ENCODE measurements at regions not wholly inside any gene's neighbourhood (a gene's known extent, or its start where the extent isn't known, plus 50 kb on each side); places are given as distances from the start of the nearest gene placed in this dataset.

DNA sequence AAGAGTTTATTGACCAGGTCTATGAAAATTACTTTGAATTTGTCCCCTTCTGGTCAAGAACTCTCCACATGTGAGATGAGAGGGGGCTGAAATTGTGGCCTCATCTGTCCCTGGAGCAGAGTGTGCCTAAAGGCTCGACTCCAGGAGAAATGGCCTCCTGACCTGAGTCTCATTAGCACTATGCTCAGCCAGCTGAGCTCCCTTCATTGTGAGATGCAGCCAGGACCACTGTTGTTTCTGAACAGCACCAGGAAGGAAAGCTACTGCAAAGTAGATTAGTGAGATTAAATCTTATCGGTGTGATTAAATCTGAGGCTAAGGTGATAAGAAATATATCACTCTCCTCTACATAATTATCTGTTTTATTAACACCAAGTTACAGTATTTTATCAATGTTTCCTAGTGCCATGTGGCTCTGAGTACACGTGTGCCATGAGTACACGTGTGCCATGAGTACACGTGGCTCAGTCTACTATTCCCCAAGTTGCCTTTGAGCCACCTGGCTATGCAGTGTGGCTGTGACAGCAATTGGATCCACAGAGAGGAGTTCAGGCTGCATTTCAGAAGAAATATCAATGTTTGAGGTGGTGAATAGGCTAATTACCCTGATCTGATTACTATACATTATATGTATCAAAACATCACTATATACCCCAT, 126.9 kb downstream of the IPMK start:
- no peak overlapping the region for H3K27ac Mint-ChIP-seq
- DNase-seq (ENCODE audit: low spot score) (no peak), ATAC-seq (no peak)
- Histone ChIP-seq H2AFZ (no peak overlapping the region), H3K9me2 (ENCODE audit: insufficient read depth) (peaks cover 3% of the 10 kb centered on the region; the same call in 1 of the 2 replicates), H3K4me3 (no peak overlapping the region), H3K4me1 (ENCODE audit: insufficient read depth) (no peaks in the 10 kb centered on the region), H3F3A (replicated peaks; ENCODE audit: low read depth) (no peaks in the 10 kb centered on the region), H3K79me2 (replicated peaks; ENCODE audit: insufficient read depth) (no peaks in the 10 kb centered on the region), H3K4me2 (no peak overlapping the region), H3K36me3 (ENCODE audit: insufficient read depth) (no peaks in the 10 kb centered on the region), H3K27me3 (ENCODE audit: insufficient read depth) (no peaks in the 10 kb centered on the region), H4K20me1 (replicated peaks; ENCODE audit: insufficient read depth) (no peaks in the 10 kb centered on the region), H3K27ac (ENCODE audit: low read depth) (no peak overlapping the region)
- H3K36me3 Mint-ChIP-seq (ENCODE audit: low read depth) = peaks cover 11% of the 10 kb centered on the region; the same call in 2 of the 3 replicates
- no peaks in the 10 kb centered on the region for H3K4me1 Mint-ChIP-seq
- no peak overlapping the region for H3K4me3 Mint-ChIP-seq
- no peak for TF ChIP-seq NANOG (IDR thresholded peaks at IDR 0.05; ENCODE audit: borderline replicate concordance)
- no peak for TF ChIP-seq CREB1 (CRISPR knock-in tag; IDR thresholded peaks at IDR 0.05; ENCODE audit: low read depth)
- TF ChIP-seq EZH2 (IDR thresholded peaks at IDR 0.05; ENCODE audit: low read depth, unreplicated experiment) = no peak
- TF ChIP-seq ZNF114 (CRISPR knock-in tag; IDR thresholded peaks at IDR 0.05) = no peak
- TF ChIP-seq, protein P1, sequence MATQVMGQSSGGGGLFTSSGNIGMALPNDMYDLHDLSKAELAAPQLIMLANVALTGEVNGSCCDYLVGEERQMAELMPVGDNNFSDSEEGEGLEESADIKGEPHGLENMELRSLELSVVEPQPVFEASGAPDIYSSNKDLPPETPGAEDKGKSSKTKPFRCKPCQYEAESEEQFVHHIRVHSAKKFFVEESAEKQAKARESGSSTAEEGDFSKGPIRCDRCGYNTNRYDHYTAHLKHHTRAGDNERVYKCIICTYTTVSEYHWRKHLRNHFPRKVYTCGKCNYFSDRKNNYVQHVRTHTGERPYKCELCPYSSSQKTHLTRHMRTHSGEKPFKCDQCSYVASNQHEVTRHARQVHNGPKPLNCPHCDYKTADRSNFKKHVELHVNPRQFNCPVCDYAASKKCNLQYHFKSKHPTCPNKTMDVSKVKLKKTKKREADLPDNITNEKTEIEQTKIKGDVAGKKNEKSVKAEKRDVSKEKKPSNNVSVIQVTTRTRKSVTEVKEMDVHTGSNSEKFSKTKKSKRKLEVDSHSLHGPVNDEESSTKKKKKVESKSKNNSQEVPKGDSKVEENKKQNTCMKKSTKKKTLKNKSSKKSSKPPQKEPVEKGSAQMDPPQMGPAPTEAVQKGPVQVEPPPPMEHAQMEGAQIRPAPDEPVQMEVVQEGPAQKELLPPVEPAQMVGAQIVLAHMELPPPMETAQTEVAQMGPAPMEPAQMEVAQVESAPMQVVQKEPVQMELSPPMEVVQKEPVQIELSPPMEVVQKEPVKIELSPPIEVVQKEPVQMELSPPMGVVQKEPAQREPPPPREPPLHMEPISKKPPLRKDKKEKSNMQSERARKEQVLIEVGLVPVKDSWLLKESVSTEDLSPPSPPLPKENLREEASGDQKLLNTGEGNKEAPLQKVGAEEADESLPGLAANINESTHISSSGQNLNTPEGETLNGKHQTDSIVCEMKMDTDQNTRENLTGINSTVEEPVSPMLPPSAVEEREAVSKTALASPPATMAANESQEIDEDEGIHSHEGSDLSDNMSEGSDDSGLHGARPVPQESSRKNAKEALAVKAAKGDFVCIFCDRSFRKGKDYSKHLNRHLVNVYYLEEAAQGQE (IDR thresholded peaks at IDR 0.05; ENCODE audit: unreplicated experiment) = no peak
- no peak for TF ChIP-seq JUNB (IDR thresholded peaks at IDR 0.05; ENCODE audit: unreplicated experiment)
- TF ChIP-seq CTCF (conservative IDR thresholded peaks at IDR 0.05; ENCODE audit: low read depth in 2 of 2) = no peak
- no peak for TF ChIP-seq ZNF331 (CRISPR knock-in tag; IDR thresholded peaks at IDR 0.05; ENCODE audit: low read depth)
- no peak for TF ChIP-seq EZH2phosphoT487 (IDR thresholded peaks at IDR 0.05; ENCODE audit: unreplicated experiment)
- TF ChIP-seq STAT1 (IDR thresholded peaks at IDR 0.05; ENCODE audit: unreplicated experiment) = no peak
- TF ChIP-seq POLR2AphosphoS5 (IDR thresholded peaks at IDR 0.05; ENCODE audit: low read depth) = no peak
- TF ChIP-seq, protein P2, sequence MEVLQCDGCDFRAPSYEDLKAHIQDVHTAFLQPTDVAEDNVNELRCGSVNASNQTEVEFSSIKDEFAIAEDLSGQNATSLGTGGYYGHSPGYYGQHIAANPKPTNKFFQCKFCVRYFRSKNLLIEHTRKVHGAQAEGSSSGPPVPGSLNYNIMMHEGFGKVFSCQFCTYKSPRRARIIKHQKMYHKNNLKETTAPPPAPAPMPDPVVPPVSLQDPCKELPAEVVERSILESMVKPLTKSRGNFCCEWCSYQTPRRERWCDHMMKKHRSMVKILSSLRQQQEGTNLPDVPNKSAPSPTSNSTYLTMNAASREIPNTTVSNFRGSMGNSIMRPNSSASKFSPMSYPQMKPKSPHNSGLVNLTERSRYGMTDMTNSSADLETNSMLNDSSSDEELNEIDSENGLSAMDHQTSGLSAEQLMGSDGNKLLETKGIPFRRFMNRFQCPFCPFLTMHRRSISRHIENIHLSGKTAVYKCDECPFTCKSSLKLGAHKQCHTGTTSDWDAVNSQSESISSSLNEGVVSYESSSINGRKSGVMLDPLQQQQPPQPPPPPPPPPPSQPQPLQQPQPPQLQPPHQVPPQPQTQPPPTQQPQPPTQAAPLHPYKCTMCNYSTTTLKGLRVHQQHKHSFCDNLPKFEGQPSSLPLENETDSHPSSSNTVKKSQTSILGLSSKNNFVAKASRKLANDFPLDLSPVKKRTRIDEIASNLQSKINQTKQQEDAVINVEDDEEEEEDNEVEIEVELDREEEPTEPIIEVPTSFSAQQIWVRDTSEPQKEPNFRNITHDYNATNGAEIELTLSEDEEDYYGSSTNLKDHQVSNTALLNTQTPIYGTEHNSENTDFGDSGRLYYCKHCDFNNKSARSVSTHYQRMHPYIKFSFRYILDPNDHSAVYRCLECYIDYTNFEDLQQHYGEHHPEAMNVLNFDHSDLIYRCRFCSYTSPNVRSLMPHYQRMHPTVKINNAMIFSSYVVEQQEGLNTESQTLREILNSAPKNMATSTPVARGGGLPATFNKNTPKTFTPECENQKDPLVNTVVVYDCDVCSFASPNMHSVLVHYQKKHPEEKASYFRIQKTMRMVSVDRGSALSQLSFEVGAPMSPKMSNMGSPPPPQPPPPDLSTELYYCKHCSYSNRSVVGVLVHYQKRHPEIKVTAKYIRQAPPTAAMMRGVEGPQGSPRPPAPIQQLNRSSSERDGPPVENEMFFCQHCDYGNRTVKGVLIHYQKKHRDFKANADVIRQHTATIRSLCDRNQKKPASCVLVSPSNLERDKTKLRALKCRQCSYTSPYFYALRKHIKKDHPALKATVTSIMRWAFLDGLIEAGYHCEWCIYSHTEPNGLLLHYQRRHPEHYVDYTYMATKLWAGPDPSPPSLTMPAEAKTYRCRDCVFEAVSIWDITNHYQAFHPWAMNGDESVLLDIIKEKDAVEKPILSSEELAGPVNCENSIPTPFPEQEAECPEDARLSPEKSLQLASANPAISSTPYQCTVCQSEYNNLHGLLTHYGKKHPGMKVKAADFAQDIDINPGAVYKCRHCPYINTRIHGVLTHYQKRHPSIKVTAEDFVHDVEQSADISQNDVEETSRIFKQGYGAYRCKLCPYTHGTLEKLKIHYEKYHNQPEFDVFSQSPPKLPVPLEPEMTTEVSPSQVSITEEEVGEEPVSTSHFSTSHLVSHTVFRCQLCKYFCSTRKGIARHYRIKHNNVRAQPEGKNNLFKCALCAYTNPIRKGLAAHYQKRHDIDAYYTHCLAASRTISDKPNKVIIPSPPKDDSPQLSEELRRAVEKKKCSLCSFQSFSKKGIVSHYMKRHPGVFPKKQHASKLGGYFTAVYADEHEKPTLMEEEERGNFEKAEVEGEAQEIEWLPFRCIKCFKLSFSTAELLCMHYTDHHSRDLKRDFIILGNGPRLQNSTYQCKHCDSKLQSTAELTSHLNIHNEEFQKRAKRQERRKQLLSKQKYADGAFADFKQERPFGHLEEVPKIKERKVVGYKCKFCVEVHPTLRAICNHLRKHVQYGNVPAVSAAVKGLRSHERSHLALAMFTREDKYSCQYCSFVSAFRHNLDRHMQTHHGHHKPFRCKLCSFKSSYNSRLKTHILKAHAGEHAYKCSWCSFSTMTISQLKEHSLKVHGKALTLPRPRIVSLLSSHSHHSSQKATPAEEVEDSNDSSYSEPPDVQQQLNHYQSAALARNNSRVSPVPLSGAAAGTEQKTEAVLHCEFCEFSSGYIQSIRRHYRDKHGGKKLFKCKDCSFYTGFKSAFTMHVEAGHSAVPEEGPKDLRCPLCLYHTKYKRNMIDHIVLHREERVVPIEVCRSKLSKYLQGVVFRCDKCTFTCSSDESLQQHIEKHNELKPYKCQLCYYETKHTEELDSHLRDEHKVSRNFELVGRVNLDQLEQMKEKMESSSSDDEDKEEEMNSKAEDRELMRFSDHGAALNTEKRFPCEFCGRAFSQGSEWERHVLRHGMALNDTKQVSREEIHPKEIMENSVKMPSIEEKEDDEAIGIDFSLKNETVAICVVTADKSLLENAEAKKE (CRISPR knock-in tag; IDR thresholded peaks at IDR 0.05) = no peak
- TF ChIP-seq, protein P3, sequence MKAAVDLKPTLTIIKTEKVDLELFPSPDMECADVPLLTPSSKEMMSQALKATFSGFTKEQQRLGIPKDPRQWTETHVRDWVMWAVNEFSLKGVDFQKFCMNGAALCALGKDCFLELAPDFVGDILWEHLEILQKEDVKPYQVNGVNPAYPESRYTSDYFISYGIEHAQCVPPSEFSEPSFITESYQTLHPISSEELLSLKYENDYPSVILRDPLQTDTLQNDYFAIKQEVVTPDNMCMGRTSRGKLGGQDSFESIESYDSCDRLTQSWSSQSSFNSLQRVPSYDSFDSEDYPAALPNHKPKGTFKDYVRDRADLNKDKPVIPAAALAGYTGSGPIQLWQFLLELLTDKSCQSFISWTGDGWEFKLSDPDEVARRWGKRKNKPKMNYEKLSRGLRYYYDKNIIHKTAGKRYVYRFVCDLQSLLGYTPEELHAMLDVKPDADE (IDR thresholded peaks at IDR 0.05) = no peak
- no peaks in the 10 kb centered on the region for H3K27me3 Mint-ChIP-seq (ENCODE audit: insufficient read depth, low read depth, poor library complexity)
- H3K9me3 Mint-ChIP-seq = peaks cover 19% of the 10 kb centered on the region
